Activated effector memory CD4-positive, alpha-beta T cell treated with Interleukin-2 at 50 U/mL for 16 hours (primary cell): ENCODE measurements at regions not wholly inside any gene's neighbourhood (a gene's known extent, or its start where the extent isn't known, plus 50 kb on each side); places are given as distances from the start of the nearest gene placed in this dataset.

Experiments used
- DNase-seq: peaks from one replicate; pipeline ENCODE4 v3.0.0-alpha.2; 2020

GRCh38 chr2:238638100-238638981 lies 209.5 kb upstream of the TWIST2 start:
- no peak for DNase-seq

- DNase-seq, result no peak
These were observed 208.8 kb upstream of the TWIST2 start for GRCh38 chr2:238638982-238639628.

DNA sequence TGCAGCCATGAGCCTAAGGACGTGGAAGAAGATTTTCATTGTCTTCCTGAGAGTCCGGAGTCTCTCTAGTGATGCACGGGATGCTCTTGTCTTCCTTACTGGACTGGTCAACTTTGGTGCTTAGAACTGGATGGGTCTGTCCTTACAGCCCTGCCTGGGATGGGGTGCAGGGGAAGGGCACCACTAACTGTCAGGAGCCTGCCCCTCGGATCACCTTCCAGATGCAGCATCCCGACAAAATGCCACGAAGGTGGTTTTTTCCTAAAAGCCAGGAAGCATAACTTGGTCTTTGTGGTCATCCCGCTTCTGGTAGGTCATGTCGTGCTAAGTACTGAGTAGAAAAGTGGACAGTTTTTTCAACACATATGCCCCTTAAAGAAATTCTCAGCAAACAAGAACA lies 207.4 kb upstream of the TWIST2 start:
- DNase-seq, result no peak

DNA sequence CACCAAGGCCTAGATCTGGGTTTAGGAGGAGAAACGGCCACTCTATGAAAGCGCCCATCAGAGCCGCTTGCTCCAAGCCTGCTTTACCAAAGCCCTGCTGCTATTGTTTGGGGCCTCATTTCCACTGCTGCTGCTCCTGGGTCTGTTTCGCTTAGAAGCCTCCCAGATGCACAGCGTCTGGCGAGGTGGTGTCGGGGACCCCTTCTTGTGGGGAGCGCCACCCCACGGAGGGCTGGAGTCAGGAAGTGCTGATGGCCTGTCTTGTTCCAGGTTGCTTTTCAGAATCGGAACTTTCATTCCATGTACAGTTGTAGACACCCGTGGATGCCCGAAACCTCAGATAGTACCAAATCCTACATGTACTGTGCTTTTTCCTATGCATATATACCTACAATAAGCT lies 204.9 kb upstream of the TWIST2 start:
- DNase-seq, result no peak

DNA sequence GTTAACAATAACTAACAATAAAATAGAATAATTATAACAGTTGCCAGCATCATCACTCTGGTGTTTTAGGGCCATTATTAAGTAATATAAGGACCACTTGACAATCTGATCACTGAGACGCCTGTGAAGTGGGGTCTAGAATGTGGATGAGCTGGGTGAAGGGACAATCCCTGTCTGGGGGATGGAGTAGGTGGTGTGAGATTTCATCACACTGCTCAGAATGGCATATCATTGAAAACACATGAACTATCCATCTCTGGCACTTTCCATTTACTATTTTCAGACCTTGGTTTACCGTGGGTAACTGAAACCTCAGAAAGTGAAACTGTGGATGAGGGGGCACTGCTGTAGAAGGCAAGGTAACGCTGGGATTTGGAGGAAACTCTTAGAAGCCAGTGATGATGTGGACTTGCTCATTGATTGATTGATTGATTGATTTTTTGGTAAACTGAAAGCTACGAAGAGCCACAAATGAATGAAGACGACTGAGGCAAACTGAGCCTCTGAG lies 204.4 kb upstream of the TWIST2 start:
- no peak for DNase-seq

DNA sequence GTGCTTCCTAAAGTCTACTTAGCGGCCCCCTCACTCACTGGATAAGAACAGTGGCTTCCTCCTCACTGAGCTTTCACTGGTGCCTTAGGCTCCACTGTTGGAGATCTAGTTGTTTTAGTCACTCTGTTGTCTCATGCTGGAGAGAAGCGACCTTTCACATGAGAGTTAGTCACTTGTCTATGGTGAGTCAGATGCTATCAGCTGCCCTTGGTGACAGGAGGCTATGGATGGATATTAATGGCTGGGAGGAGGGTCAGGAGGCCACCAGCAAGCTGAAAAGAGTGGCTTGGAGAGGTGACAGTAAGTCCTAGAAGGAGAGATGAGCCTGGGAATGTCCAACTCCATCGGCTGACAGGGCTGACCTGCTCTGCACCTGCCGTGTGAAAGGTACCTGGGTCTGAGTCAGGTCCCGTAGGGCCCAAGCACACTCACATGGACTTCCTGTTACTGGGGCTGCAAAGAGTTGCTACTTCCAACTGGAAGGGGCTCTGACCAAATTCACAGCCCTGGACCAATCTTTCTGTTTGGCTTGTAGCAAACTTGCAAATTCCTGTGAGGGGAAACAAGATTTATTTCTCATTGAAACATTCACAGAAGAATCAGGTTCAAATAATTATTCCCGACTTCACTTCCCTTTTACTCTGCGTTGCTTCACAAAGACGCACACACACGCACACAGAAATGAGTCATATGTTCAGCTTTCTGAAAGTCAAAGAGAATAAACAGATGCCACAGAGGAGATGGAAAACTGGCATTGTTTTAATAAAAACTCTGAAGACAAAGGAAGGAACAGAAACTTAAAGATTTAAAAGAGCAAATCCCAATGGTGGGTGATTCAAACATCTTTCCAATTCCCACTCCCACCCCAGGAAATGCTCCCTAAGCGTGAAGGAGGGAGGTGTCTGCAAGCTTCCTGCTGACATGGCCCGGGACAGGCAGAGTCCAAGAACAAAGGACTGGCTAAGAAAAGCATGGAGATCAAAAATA lies 203.5 kb upstream of the TWIST2 start:
- DNase-seq, result no peak

GRCh38 chr2:238645095-238645494 lies 202.8 kb upstream of the TWIST2 start:
- DNase-seq, result no peak

- DNase-seq, result no peak
These were observed 202.2 kb upstream of the TWIST2 start for GRCh38 chr2:238645716-238646115.

GRCh38 chr2:238646281-238646680 lies 201.6 kb upstream of the TWIST2 start:
- DNase-seq, result no peak

DNA sequence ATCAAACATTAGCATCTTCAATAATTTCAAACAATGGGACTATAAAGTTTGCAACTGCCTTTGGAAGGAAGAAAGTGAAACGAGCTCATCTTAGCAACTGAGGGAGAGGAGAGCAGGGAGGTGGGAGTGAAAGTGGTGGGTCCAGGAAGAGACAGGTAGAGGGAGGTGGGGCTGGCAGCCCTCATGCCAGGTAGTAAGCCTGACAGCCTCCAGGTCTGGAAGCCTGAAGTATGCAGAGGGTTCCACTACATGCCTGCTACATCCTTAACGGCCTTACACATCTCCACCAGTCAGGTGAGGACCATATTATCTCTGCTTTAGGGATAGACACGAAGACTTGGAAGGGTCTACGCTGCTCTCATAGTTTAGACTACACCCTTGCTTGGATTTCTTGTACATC lies 201.1 kb upstream of the TWIST2 start:
- DNase-seq, result no peak

DNA sequence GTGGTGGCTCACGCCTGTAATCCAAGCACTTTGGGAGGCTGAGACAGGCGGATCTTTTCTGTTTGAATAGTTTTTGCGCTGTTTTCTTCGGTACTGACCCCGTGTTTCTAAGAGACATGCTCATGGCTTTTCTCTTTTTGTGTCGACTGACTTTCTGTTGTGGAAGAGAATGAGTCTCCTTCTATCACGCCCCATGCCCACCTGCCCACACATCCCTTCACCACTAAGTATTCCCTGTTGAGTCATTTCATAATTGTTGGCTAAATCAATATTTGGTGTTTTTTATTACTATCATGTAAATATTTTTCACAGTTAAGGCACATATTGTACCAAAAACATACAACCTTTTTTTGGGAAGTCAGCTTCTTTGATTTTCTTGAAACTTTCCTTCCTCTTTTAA lies 198.8 kb upstream of the TWIST2 start:
- no peak for DNase-seq

DNA sequence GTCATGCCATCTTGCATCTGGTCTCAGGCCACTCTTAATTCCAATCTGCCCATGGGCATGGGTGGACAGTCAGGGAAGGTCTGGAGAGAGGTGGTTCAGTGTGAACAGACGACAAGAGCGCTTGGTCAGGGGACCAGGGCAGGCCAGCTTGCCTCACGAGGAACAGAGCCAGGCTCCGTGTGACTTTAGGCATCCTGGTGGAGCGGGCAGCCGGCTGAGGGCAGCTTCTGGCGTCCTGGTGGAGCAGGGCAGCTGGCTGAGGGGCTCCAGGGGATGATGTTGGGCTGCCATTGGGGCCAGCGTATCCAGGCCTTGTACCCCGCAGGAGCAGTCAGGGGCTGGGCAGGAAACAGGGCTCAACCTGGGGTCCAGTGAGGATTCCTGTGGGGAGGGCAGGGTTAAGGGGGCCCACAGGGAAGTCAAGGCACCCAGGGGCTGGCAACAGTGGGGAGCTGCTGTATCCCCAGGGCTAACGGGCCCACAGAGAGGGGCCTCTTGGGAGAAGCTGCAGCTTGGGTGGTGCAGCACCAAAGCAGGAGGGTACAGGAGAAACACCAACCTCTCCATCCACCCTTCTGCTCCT lies 197.9 kb upstream of the TWIST2 start:
- DNase-seq, result no peak

- DNase-seq, result no peak
These were observed 197.3 kb upstream of the TWIST2 start for GRCh38 chr2:238650536-238650935.

GRCh38 chr2:238651306-238652052 lies 196.4 kb upstream of the TWIST2 start:
- no peak for DNase-seq

DNA sequence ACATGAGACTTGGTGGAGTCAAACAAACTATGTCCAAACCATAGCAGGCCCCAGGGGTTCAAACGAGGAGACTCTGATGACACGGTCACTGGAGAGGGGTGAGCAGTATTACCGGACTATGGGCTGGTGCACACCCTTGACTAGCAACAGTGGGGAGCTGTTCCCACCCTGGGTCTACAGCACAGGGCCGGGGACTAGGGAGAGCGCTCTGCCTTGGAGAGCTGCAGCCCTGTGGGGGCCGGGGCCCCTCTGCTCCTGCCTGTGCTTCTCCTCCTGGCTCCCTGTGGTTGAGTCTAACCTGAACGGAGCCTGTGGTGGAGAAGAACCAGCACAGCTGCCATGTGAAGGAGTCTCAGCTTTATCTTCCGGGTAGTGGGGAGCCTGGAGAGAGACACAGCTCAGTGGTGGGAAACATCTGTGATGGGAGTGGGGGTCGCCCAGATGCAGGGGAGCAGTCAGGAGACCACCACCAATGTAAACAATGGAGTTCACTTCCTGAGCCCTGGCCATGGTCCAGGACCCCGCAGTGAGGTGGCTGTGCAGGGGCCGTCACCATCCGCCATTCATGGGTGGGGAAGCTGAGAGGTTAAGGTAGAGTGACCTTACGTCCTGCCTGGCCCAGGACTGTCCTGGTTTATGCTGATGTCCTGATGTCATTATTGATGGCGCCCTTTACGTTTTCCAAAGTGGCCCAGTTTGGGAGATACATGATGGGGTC lies 195.7 kb upstream of the TWIST2 start:
- DNase-seq, result no peak

DNA sequence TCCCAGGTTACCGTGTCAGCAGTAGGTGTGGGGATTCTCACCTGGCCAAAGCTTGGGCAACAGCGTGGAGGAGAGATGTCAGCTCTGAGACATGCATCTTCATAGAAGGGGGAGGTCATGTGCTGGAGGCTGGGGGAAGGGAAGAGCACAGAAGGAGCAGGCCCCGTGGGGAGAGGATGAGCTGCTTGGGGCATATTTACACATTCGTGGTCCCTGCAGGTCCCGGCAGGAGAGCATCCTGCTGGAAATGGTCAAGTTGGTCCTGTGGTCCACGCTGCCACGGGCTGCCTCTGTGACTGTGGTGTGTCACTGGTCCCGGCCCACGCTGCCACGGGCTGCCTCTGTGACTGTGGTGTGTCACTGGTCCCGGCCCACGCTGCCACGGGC lies 195.1 kb upstream of the TWIST2 start:
- no peak for DNase-seq

DNA sequence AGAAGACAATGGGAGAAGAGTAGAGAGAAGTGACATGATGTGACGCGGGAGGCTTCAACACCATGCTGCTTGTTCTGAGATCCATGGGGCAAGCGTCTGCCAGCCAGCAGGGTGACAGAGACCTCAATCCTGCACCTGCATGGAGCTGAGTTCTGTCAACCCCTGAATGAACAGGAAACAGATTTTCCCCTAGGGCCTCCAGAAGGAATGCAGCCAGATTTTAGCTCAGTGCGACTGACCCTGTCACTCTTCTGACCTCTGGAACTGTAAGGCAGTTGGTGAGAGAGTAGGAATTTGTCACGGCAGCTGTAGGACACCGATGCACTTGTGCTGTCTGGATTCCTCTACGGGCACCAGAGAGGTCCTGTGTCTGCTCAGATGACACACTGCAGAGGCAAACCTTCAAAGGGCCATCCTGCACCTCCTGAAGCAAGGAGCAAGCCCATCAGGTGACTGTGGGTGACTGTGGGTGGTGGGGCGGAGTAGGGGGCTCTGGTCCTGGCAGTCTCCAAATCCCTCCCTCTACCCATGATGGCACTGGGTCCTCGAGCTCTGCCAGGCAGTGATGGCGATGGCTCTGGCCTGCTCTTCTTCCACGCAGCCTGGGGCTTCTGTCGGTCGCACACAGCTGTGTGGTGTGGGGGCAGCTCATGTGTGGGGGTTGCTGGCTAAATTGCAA lies 194.3 kb upstream of the TWIST2 start:
- DNase-seq, result no peak

GRCh38 chr2:238654479-238655197 lies 193.2 kb upstream of the TWIST2 start:
- DNase-seq, result no peak

GRCh38 chr2:238655198-238655860 lies 192.6 kb upstream of the TWIST2 start:
- DNase-seq, result no peak
